Suprapubic skin (tissue), 3 donors: ENCODE measurements at regions not wholly inside any gene's neighbourhood (a gene's known extent, or its start where the extent isn't known, plus 50 kb on each side); places are given as distances from the start of the nearest gene placed in this dataset.

Experiments used
- POLR2AphosphoS5 ChIP-seq, 3 donors: sonication (generic); formaldehyde crosslinking; IDR thresholded peaks; one replicate each; pipeline ENCODE4 v1.6.1; 2017; ENCODE audit warnings: antibody characterized with exemption in 3 of 3
- TF ChIP-seq, protein P1 (sequence below), 2 donors: fragments of 200-600 bp in 1 of 2; fragments of 450-650 bp in 1 of 2; sonication (generic) in 1 of 2; IDR thresholded peaks; one replicate each; pipeline ENCODE4 v1.5.1; 2016 to 2019; ENCODE audit warnings: antibody characterized with exemption in 2 of 2, mild to moderate bottlenecking in 1 of 2, moderate library complexity in 1 of 2

DNA sequence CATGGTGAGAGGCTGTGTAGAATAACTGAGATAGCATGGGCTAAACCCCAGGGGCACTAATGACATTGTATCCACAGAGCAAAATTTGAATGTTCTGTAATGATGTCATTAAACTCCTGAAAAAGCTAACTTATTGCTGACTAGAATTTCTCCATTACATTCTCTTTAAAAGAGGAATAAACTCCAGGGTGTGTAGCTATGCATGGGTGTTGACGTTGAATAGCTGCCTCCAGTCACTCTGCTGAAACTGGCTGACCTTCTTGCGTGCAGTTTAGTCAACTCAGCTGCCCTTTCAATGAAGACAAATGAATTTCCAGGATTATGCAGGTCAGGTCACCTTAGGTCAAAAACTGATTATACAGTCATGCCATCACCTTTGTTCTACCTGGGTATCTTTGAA, 617.5 kb upstream of the WWC1 start:
- TF ChIP-seq, protein P1, sequence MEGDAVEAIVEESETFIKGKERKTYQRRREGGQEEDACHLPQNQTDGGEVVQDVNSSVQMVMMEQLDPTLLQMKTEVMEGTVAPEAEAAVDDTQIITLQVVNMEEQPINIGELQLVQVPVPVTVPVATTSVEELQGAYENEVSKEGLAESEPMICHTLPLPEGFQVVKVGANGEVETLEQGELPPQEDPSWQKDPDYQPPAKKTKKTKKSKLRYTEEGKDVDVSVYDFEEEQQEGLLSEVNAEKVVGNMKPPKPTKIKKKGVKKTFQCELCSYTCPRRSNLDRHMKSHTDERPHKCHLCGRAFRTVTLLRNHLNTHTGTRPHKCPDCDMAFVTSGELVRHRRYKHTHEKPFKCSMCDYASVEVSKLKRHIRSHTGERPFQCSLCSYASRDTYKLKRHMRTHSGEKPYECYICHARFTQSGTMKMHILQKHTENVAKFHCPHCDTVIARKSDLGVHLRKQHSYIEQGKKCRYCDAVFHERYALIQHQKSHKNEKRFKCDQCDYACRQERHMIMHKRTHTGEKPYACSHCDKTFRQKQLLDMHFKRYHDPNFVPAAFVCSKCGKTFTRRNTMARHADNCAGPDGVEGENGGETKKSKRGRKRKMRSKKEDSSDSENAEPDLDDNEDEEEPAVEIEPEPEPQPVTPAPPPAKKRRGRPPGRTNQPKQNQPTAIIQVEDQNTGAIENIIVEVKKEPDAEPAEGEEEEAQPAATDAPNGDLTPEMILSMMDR (IDR thresholded peaks at IDR 0.05): no peak
- no peak for TF ChIP-seq POLR2AphosphoS5 (IDR thresholded peaks at IDR 0.05)
